Eye (tissue), 1 donor: ENCODE measurements at regions not wholly inside any gene's neighbourhood (a gene's known extent, or its start where the extent isn't known, plus 50 kb on each side); places are given as distances from the start of the nearest gene placed in this dataset.
"Not testable (repeated sequence)": the region's sequence is repeated elsewhere in the genome, so short reads cannot be mapped to it uniquely, and the experiment has no call there.

Experiments
- DNase-seq: peaks from one replicate; pipeline ENCODE4 v3.0.0-alpha.2; 2015

DNA sequence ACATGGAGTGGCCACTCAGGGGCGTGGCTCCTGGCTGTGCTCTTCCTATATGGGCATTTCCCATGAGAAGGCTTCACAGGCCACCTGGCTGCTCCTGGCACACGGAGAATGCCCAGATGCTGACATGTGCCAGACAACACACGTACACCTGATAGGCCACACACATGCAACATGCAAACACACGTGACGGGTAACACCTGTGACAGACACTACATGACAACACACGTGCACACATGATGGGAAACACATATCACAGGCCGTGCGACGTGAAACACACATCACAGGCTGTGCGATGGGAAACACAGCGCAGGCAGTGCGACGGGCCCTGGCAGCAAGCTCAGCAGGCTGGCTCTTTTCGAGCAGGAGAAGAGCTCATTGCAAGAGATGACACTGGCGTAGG, 94.3 kb upstream of the HMX1 start:
- not testable (repeated sequence) for DNase-seq

DNA sequence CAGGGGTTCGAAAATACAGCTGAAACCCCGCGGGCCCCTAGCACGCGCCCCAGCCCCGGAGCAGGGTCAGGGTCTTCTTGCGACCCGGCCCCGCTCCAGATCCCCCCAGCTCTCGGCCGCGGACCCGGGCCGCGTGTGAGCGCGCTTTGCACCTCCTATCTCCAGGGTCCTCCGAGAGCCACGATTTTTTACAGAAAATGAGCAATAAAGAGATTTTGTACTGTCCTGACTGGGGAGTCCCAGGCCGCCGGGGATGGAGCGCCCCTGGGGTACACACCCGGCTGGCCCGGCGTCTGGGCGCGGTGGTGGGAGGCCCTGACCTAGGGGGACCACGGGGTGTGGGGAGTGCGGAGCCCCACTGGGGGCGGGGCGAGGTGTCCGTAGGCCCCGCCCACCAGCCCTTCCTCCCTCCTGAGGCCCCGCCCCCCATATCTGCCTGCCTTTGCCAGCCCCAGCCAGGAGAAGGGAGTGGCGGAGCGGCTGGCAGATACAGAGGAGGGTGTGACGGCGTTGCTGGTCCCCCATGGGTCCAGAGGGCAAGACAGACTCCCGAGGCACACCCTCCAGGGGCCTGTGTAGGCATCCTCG, 92.7 kb upstream of the HMX1 start:
- DNase-seq = peak; percentile 48

GRCh38 chr4:8963533-8963932, 91.9 kb upstream of the HMX1 start:
- DNase-seq = peak; percentile 5

DNA sequence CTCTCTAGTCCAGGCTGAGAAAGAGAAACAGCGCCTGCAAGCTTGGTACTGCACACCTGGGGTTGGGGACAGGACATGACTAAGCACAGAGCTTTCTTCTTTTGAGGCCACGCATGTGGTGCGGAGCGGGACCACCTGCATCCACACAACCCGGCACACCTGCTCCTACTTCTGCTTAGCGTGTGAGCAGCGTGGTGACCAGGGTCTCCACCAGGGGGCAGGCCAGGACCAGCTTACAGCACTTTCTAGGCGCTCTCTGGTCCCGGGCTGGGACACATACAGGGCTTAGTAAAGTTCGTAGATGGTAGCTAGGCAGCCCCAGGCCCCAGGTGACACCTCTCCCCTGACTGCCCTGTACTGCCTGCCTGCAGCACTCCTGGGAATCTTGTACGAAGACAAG, 89.7 kb upstream of the HMX1 start:
- DNase-seq = peak; percentile 81

DNA sequence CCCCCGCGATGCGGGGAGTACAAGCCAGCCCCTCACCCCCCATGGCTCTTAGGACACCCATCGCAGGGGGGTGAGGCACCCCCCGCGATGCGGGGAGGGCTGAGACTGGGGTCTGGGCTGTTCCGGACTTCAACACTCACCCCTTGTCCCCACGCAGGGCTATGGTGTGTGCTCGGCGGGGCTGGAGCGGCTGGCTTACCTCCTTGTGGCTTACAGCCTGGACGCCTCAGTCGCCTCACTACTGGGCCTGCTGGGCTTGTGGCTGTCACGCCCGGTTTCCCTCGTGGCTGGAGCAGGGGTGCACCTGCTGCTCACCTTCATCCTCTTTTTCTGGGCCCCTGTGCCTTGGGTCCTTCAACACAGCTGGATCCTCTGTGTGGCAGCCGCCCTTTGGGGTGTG, 87.8 kb upstream of the HMX1 start:
- not testable (repeated sequence) for DNase-seq

- not testable (repeated sequence) for DNase-seq
Measured at GRCh38 chr4:8954001-8954400, 82.4 kb upstream of the HMX1 start.

GRCh38 chr4:8952791-8953190, 81.2 kb upstream of the HMX1 start:
- not testable (repeated sequence) for DNase-seq

GRCh38 chr4:8952109-8952508, 80.5 kb upstream of the HMX1 start:
- not testable (repeated sequence) for DNase-seq

GRCh38 chr4:8945506-8945905, 73.9 kb upstream of the HMX1 start:
- not testable (repeated sequence) for DNase-seq

DNA sequence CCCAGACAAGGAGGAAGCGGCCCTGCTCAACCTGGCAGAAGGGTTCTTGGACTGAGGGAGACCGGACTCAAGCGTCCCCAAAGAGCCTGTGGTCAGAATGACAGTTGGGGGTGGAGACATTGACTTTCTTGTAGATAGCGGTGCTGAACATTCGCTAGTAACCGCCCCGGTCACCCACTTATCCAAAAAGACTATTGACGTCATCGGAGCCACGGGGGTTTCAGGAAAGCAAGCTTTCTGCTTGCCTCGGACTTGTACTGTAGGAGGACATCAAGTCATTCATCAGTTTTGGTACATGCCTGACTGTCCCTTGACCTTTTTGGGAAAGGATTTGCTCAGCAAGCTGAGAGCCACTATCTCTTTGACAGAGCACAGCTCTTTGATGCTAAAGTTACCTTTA, 71.7 kb upstream of the HMX1 start:
- DNase-seq = not testable (repeated sequence)

DNA sequence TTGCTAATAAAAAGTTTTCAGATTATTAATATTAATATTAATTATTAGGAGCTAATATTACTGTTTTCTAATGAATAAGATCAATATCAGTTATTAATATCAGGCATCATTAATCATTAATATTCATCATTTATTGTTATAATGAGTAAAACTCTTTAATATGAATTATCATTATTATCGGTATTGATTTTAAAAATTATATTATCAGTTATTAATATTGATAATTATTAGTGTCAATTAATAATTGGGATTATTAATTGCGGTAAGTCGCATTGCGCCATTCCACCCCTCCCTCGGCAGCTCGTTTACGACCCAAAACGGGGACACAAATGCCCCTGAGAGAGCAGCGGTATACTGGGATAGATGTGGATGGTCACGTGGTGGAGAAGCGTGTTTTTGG, 70.4 kb upstream of the HMX1 start:
- DNase-seq = not testable (repeated sequence)

- DNase-seq = not testable (repeated sequence)
Measured at GRCh38 chr4:8941492-8941805, 69.8 kb upstream of the HMX1 start.

DNA sequence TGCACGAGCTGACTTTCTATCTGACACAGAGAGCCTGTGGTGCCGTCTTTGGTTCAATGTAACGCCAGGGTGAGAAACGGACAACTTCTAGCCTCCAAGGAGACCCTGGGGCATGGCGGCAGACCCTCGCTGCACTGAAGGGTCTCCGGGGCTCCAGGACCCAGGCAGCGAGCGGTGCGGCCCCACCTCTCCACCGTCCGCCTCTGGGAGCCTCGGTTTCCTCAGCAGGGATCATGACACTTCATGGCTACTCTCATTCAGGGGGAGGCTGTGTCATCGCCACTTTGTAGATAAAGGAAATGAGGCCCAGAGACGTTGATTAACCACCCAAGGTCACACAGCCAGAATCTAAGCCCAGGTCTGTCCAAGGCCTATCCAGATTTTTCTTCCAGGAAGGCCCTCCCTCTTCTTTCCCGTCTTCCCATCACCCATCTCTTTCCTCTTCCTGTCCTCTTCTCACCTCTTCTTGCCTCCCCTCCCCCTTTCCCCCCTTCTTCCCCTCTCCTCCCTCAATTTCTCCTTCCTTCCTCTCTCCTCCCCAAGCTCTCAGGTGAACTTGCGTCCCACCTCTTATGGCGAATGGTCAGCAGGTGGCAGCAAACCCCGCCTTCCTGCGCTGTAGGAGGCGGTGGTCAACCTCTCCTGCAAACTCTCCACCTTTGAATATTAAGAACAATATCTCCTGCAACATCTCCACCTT, 69.3 kb upstream of the HMX1 start:
- peak; percentile 32 for DNase-seq

- DNase-seq = peak; percentile 66
Measured at GRCh38 chr4:8939840-8940742, 68.5 kb upstream of the HMX1 start.

DNA sequence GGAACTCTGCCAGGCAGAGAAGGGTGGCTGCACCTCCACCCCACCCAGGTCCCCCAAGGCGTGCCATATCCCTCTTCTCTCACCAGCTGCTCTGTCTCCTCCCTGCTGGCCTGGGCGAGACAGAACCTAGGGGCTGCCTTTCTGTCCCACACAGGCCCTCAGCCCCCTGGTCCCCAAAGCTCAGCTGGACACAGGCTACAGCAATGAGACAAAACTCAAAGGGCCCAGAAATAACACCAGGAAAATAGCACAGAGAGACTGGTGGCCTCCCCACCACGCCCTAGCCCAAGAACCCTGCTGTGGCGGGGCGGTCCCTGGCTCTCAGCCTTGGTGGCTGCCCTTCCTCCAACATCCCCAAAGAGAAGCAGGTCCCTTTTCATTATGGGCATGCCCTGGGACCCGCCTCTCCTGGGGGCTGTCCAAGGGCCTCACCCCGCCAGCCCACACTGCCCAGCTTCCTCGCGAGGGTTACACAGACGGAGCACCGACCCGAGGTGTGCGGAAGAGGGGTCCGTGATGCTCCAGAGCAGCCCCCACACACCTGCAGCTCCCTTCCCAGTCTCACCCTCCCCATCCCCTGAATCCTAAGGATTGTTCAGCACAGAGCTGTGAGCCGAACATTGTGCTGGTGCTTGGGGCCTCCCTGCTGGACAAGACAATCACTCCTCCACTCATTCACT, 67.7 kb upstream of the HMX1 start:
- peak; percentile 6 for DNase-seq

- no peak for DNase-seq
Measured at GRCh38 chr4:8938623-8939022, 67.0 kb upstream of the HMX1 start.

- no peak for DNase-seq
Measured at GRCh38 chr4:8938137-8938536, 66.5 kb upstream of the HMX1 start.

- DNase-seq = peak; percentile 19
Measured at GRCh38 chr4:8932884-8933283, 61.2 kb upstream of the HMX1 start.

- no peak for DNase-seq
Measured at GRCh38 chr4:8928074-8928473, 56.4 kb upstream of the HMX1 start.

- DNase-seq = no peak
Measured at GRCh38 chr4:8922481-8922880, 50.8 kb upstream of the HMX1 start.

GRCh38 chr4:8921465-8921864, 49.8 kb upstream of the HMX1 start:
- DNase-seq = no peak
